Esophagus muscularis mucosa (tissue), 4 donors: ENCODE measurements at regions not wholly inside any gene's neighbourhood (a gene's known extent, or its start where the extent isn't known, plus 50 kb on each side); places are given as distances from the start of the nearest gene placed in this dataset.

Experiments used
- DNase-seq: peaks from one replicate; pipeline ENCODE4 v3.0.0-alpha.2; 2017; ENCODE audit errors: extremely low spot score
- H3K27ac ChIP-seq, 4 donors: fragments of 200-600 bp; sonication (generic); replicated peaks in 1 of 4; 1 replicate in 3 of 4; 2 replicates in 1 of 4; pipeline ENCODE4 v1.5.1; 2016 to 2019; ENCODE audit warnings: mild to moderate bottlenecking in 1 of 4
- H3K27me3 ChIP-seq, 4 donors: fragments of 200-600 bp; sonication (generic); one replicate each; pipeline versions ENCODE4 v1.5.1 to v1.6.0; 2016 to 2019
- H3K36me3 ChIP-seq, 4 donors: fragments of 200-600 bp; sonication (generic); one replicate each; pipeline ENCODE4 v1.5.1; 2016 to 2019
- H3K4me1 ChIP-seq, 4 donors: fragments of 200-600 bp; sonication (generic); one replicate each; pipeline ENCODE4 v1.5.1; 2016 to 2019
- H3K4me3 ChIP-seq, 4 donors: fragments of 200-600 bp; sonication (generic); 1 replicate in 2 of 4; 2 replicates in 2 of 4; pipeline ENCODE4 v1.5.1; 2016 to 2019; ENCODE audit warnings: mild to moderate bottlenecking in 4 of 4, moderate library complexity in 1 of 4
- H3K9me3 ChIP-seq, 4 donors: fragments of 200-600 bp; sonication (generic); 1 replicate in 3 of 4; 2 replicates in 1 of 4; pipeline ENCODE4 v1.5.1; 2016 to 2019
- EP300 ChIP-seq: sonication (generic); formaldehyde crosslinking; IDR thresholded peaks from one replicate; pipeline ENCODE4 v1.6.1; 2017; ENCODE audit warnings: antibody characterized with exemption
- POLR2A ChIP-seq: fragments of 450-650 bp; IDR thresholded peaks from one replicate; pipeline ENCODE4 v1.6.1; 2017; ENCODE audit warnings: antibody characterized with exemption, moderate library complexity, mild to moderate bottlenecking, low read depth
- POLR2AphosphoS5 ChIP-seq, 2 donors: sonication (generic); formaldehyde crosslinking; IDR thresholded peaks; one replicate each; pipeline ENCODE4 v1.6.1; 2017; ENCODE audit warnings: antibody characterized with exemption in 2 of 2
- WGBS: methylation state at CpG from one replicate; pipeline ENCODE4 v1.1.5; 2018; 5-methylcytosine and 5-hydroxymethylcytosine counted together
- intact Hi-C: fragments of 100-400 bp; cut with DNase I; formaldehyde crosslinking; loops from one replicate; pipeline ENCODE4 v1.15.1; 2023
- TF ChIP-seq, protein P1 (sequence below), 3 experiments: fragments of 200-600 bp in 2 of 3; fragments of 450-650 bp in 1 of 3; sonication (generic) in 2 of 3; IDR thresholded peaks; one replicate each; pipeline ENCODE4 v1.5.1; 2017 to 2019; ENCODE audit warnings: antibody characterized with exemption in 3 of 3, mild to moderate bottlenecking in 2 of 3, moderate library complexity in 1 of 3

- no peak overlapping the region for H3K27ac ChIP-seq
- no peak for TF ChIP-seq EP300
- TF ChIP-seq, protein P1, sequence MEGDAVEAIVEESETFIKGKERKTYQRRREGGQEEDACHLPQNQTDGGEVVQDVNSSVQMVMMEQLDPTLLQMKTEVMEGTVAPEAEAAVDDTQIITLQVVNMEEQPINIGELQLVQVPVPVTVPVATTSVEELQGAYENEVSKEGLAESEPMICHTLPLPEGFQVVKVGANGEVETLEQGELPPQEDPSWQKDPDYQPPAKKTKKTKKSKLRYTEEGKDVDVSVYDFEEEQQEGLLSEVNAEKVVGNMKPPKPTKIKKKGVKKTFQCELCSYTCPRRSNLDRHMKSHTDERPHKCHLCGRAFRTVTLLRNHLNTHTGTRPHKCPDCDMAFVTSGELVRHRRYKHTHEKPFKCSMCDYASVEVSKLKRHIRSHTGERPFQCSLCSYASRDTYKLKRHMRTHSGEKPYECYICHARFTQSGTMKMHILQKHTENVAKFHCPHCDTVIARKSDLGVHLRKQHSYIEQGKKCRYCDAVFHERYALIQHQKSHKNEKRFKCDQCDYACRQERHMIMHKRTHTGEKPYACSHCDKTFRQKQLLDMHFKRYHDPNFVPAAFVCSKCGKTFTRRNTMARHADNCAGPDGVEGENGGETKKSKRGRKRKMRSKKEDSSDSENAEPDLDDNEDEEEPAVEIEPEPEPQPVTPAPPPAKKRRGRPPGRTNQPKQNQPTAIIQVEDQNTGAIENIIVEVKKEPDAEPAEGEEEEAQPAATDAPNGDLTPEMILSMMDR (IDR thresholded peaks at IDR 0.05): no peak
- TF ChIP-seq POLR2AphosphoS5 (IDR thresholded peaks at IDR 0.05): no peak
- no peak for TF ChIP-seq POLR2A
- 100% methylated on average over 1 of the region's 1 CpG for WGBS
- no peak for DNase-seq
- no peaks in the 10 kb centered on the region for H3K36me3 ChIP-seq
- intact Hi-C loops: no loop called here
- no peaks in the 10 kb centered on the region for H3K9me3 ChIP-seq
- H3K27me3 ChIP-seq: no peaks in the 10 kb centered on the region
- no peak overlapping the region for H3K4me3 ChIP-seq
- H3K4me1 ChIP-seq: peaks cover 0 to 20% (median 13%) of the 10 kb centered on the region in 4 donors
Measured at GRCh38 chr1:172887162-172887561, 163.6 kb downstream of the TNFSF18 start.

- Histone ChIP-seq H3K4me3 (no peak overlapping the region), H3K27me3 (no peaks in the 10 kb centered on the region), H3K27ac (peak overlapping the region in 1 of 4 donors; percentile 31), H3K36me3 (no peaks in the 10 kb centered on the region), H3K4me1 (peaks cover 0 to 32% (median 30%) of the 10 kb centered on the region in 4 donors), H3K9me3 (no peaks in the 10 kb centered on the region)
- intact Hi-C loops: no loop called here
- no peak for DNase-seq
- 0% methylated on average over 1 of the region's 1 CpG for WGBS
- TF ChIP-seq POLR2A (no peak), EP300 (no peak), POLR2AphosphoS5 (IDR thresholded peaks at IDR 0.05) (no peak)
- TF ChIP-seq, protein P1 (IDR thresholded peaks at IDR 0.05): no peak
Measured at GRCh38 chr1:172893146-172893841, 157.4 kb downstream of the TNFSF18 start.

GRCh38 chr1:172894349-172895049, 156.2 kb downstream of the TNFSF18 start:
- Histone ChIP-seq H3K4me3 (peak overlapping the region in 3 of 4 donors; percentile 9 to 41 (median 20)), H3K36me3 (no peaks in the 10 kb centered on the region), H3K27ac (peak overlapping the region; percentile 16 to 44 (median 34)), H3K4me1 (peaks cover 0 to 32% (median 30%) of the 10 kb centered on the region in 4 donors), H3K27me3 (no peaks in the 10 kb centered on the region), H3K9me3 (no peaks in the 10 kb centered on the region)
- TF ChIP-seq, protein P1 (IDR thresholded peaks at IDR 0.05): no peak
- TF ChIP-seq EP300 (no peak), POLR2A (no peak), POLR2AphosphoS5 (IDR thresholded peaks at IDR 0.05) (no peak)
- no peak for DNase-seq
- 81% methylated on average over 8 of the region's 8 CpGs for WGBS
- intact Hi-C loops: no loop called here

DNA sequence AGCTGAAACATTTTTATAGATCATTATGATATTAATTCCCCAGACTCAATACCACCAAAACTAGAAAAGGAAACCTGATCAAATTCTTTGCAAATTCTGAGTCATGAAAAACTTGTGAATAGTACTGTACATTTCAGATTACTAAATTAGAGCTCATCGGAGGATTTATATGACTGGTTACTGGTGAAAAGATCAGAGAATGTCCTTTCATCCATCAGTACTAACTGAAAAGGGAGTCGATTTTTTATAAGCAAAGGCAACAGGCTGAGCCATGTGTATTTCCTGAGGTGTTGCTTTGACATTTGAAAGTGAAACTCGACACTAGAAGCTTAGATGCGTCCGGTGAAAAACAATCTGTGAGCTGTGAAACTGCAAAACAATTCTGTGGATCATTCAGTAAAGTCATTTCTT, 155.7 kb downstream of the TNFSF18 start:
- intact Hi-C loops: no loop called here
- peak overlapping the region; percentile 16 to 44 (median 34) for H3K27ac ChIP-seq
- H3K27me3 ChIP-seq: no peaks in the 10 kb centered on the region
- no peak for DNase-seq
- peaks cover 0 to 32% (median 30%) of the 10 kb centered on the region in 4 donors for H3K4me1 ChIP-seq
- WGBS: 5% methylated on average over 5 of the region's 5 CpGs
- no peaks in the 10 kb centered on the region for H3K36me3 ChIP-seq
- TF ChIP-seq POLR2A (no peak), EP300 (no peak), POLR2AphosphoS5 (IDR thresholded peaks at IDR 0.05) (no peak)
- TF ChIP-seq, protein P1 (IDR thresholded peaks at IDR 0.05): no peak
- H3K4me3 ChIP-seq: peak overlapping the region in 3 of 4 donors; percentile 9 to 41 (median 20)
- no peaks in the 10 kb centered on the region for H3K9me3 ChIP-seq
